ENCODE measurements at regions not wholly inside any gene's neighbourhood (a gene's known extent, or its start where the extent isn't known, plus 50 kb on each side); places are given as distances from the start of the nearest gene placed in this dataset.

DNA sequence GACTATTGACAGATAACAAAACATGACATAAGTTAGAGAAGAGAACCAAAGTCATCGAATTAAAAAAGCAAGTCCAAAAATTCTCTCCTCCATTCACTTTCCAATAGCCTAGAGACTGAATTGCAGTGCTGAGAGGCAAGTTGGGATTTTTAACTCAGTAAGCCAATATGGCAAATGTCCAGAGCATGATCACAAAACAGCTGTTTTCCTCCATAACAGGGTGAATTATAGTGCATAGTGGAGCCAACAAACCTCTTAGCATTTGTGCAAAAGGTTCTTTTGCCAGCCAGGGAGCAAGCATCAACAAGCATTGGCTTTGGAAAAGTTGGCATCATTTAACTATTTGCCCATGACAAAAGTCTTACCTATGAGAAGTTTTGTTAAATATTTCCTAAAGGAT lies 458.8 kb upstream of the NOVA1 start:
- no peak overlapping the region for H3K4me3 ChIP-seq (ENCODE audit: insufficient read depth, low read length, poor library complexity, severe bottlenecking)
- no peaks in the 10 kb centered on the region for H3K79me2 ChIP-seq (ENCODE audit: insufficient read depth, low read length)
- no peaks in the 10 kb centered on the region for H3K9me2 ChIP-seq (replicated peaks; ENCODE audit: insufficient read depth, low read length)
- no peak overlapping the region for H3K27ac ChIP-seq (ENCODE audit: low read depth, low read length)
- H3F3A ChIP-seq (ENCODE audit: insufficient read depth) = no peaks in the 10 kb centered on the region
- H3K27me3 ChIP-seq (ENCODE audit: low read length) = no peaks in the 10 kb centered on the region
- no peak overlapping the region for H3K4me2 ChIP-seq (ENCODE audit: low read depth, low read length, poor library complexity, severe bottlenecking)
- no peak overlapping the region for H3K9ac ChIP-seq (ENCODE audit: low read length)
- H3K9me3 ChIP-seq (ENCODE audit: insufficient read depth, low read length) = 0 out of 2 replicates have a peak, but pooled peaks cover 3% of the 10 kb centered on the region
- no peak overlapping the region for H2AFZ ChIP-seq (ENCODE audit: low read depth, low read length, severe bottlenecking)
- TF ChIP-seq CTCF (IDR thresholded peaks at IDR 0.05; ENCODE audit: insufficient read depth, low read length, poor library complexity, severe bottlenecking) (no peak), EZH2phosphoT487 (conservative IDR thresholded peaks at IDR 0.05; ENCODE audit: low read length) (no peak)
- H4K20me1 ChIP-seq (ENCODE audit: low read depth, low read length) = no peaks in the 10 kb centered on the region
- H3K36me3 ChIP-seq (ENCODE audit: low read length) = no peaks in the 10 kb centered on the region

- no peak overlapping the region for H3K4me3 ChIP-seq (ENCODE audit: insufficient read depth, low read length, poor library complexity, severe bottlenecking)
- H3K27ac ChIP-seq (ENCODE audit: low read depth, low read length) = no peak overlapping the region
- H3K27me3 ChIP-seq (ENCODE audit: low read length) = no peaks in the 10 kb centered on the region
- no peaks in the 10 kb centered on the region for H3K36me3 ChIP-seq (ENCODE audit: low read length)
- no peak overlapping the region for H2AFZ ChIP-seq (ENCODE audit: low read depth, low read length, severe bottlenecking)
- no peaks in the 10 kb centered on the region for H3K79me2 ChIP-seq (ENCODE audit: insufficient read depth, low read length)
- no peaks in the 10 kb centered on the region for H4K20me1 ChIP-seq (ENCODE audit: low read depth, low read length)
- TF ChIP-seq EZH2phosphoT487 (conservative IDR thresholded peaks at IDR 0.05; ENCODE audit: low read length) (no peak), CTCF (IDR thresholded peaks at IDR 0.05; ENCODE audit: insufficient read depth, low read length, poor library complexity, severe bottlenecking) (no peak)
- no peaks in the 10 kb centered on the region for H3F3A ChIP-seq (ENCODE audit: insufficient read depth)
- H3K9me2 ChIP-seq (replicated peaks; ENCODE audit: insufficient read depth, low read length) = no peaks in the 10 kb centered on the region
- no peak overlapping the region for H3K9ac ChIP-seq (ENCODE audit: low read length)
- H3K4me2 ChIP-seq (ENCODE audit: low read depth, low read length, poor library complexity, severe bottlenecking) = no peak overlapping the region
- H3K9me3 ChIP-seq (ENCODE audit: insufficient read depth, low read length) = 0 out of 2 replicates have a peak, but pooled peaks cover 5% of the 10 kb centered on the region
Observed at GRCh38 chr14:27061299-27061698, 463.5 kb upstream of the NOVA1 start.

GRCh38 chr14:27063959-27064358 lies 466.1 kb upstream of the NOVA1 start:
- Histone ChIP-seq H3K9me3 (ENCODE audit: insufficient read depth, low read length) (peaks cover 5% of the 10 kb centered on the region; the same call in 1 of the 2 replicates), H3K9ac (ENCODE audit: low read length) (no peak overlapping the region), H2AFZ (ENCODE audit: low read depth, low read length, severe bottlenecking) (no peak overlapping the region), H3K4me3 (ENCODE audit: insufficient read depth, low read length, poor library complexity, severe bottlenecking) (no peak overlapping the region), H3K9me2 (replicated peaks; ENCODE audit: insufficient read depth, low read length) (no peaks in the 10 kb centered on the region), H3K36me3 (ENCODE audit: low read length) (no peaks in the 10 kb centered on the region), H3K27me3 (ENCODE audit: low read length) (no peaks in the 10 kb centered on the region), H3K27ac (ENCODE audit: low read depth, low read length) (no peak overlapping the region), H3K79me2 (ENCODE audit: insufficient read depth, low read length) (no peaks in the 10 kb centered on the region), H3K4me2 (ENCODE audit: low read depth, low read length, poor library complexity, severe bottlenecking) (no peak overlapping the region), H4K20me1 (ENCODE audit: low read depth, low read length) (no peaks in the 10 kb centered on the region), H3F3A (ENCODE audit: insufficient read depth) (no peaks in the 10 kb centered on the region)
- no peak for TF ChIP-seq EZH2phosphoT487 (conservative IDR thresholded peaks at IDR 0.05; ENCODE audit: low read length)
- no peak for TF ChIP-seq CTCF (IDR thresholded peaks at IDR 0.05; ENCODE audit: insufficient read depth, low read length, poor library complexity, severe bottlenecking)

Data from SU-DHL-6 (cell line).